OCI-LY3 (cell line): ENCODE measurements at regions not wholly inside any gene's neighbourhood (a gene's known extent, or its start where the extent isn't known, plus 50 kb on each side); places are given as distances from the start of the nearest gene placed in this dataset.

Source experiments
- H2AFZ ChIP-seq: fragments of 200-600, 300-600 bp; shearing (Covaris generic); 2 replicates; pipeline ENCODE4 v1.6.0; 2014; ENCODE audit warnings: antibody characterized with exemption, low read depth, low read length
- H3K27ac ChIP-seq: fragments of 200-600, 300-600 bp; sonication (generic); 2 replicates; pipeline ENCODE4 v1.5.1; 2014; ENCODE audit warnings: mild to moderate bottlenecking, low read length, moderate library complexity, mixed read lengths
- H3K27me3 ChIP-seq: fragments of 200-600, 300-600 bp; sonication (generic); 2 replicates; pipeline ENCODE4 v1.6.1; 2014; ENCODE audit warnings: low read depth, low read length, mixed read lengths
- H3K36me3 ChIP-seq: fragments of 200-600, 300-600 bp; sonication (generic); replicated peaks from 2 replicates; pipeline ENCODE3; 2014; ENCODE audit warnings: low read depth, low read length, mixed read lengths
- H3K4me1 ChIP-seq: fragments of 300-600, 200-600 bp; sonication (generic); 2 replicates; pipeline ENCODE4 v1.6.1; 2014; ENCODE audit warnings: low read length, mixed read lengths
- H3K4me2 ChIP-seq: fragments of 200-600, 300-600 bp; sonication (generic); 2 replicates; pipeline ENCODE4 v1.6.1; 2014; ENCODE audit warnings: low read length, mixed read lengths
- H3K4me3 ChIP-seq: fragments of 300-600, 200-600 bp; sonication (generic); 2 replicates; pipeline ENCODE4 v1.5.1; 2014; ENCODE audit warnings: antibody characterized with exemption, mild to moderate bottlenecking, low read length, moderate library complexity
- H3K79me2 ChIP-seq: fragments of 300-600, 200-600 bp; shearing (Covaris generic); 2 replicates; pipeline ENCODE4 v1.6.1; 2014; ENCODE audit warnings: mild to moderate bottlenecking, low read length, mixed read lengths
- H3K9ac ChIP-seq: fragments of 300-600, 200-600 bp; shearing (Covaris generic); 2 replicates; pipeline ENCODE4 v1.6.0; 2014; ENCODE audit warnings: mild to moderate bottlenecking, low read length, moderate library complexity
- H3K9me3 ChIP-seq: fragments of 200-600, 300-600 bp; shearing (Covaris generic); 2 replicates; pipeline ENCODE4 v1.6.1; 2014; ENCODE audit warnings: low read length, mixed read lengths; ENCODE audit not compliant: insufficient read depth
- H4K20me1 ChIP-seq: fragments of 200-600, 300-600 bp; sonication (generic); 2 replicates; pipeline ENCODE4 v1.6.1; 2016; ENCODE audit warnings: low read length, mixed read lengths; ENCODE audit not compliant: insufficient read depth
- EZH2phosphoT487 ChIP-seq: fragments of 200-600 bp; shearing (Covaris generic); IDR thresholded peaks from 2 replicates; pipeline ENCODE4 v1.6.1; 2018; ENCODE audit warnings: antibody characterized with exemption, mixed run types, low read depth
- TF ChIP-seq, protein P1 (sequence below): fragments of 200-600, 300-600 bp; sonication (generic); IDR thresholded peaks from 2 replicates; pipeline ENCODE4 v1.5.1; 2014; ENCODE audit warnings: antibody characterized with exemption, low read length, low read depth

- Histone ChIP-seq H3K36me3 (no peaks in the 10 kb centered on the region), H3K4me2 (no peak overlapping the region), H3K4me1 (no peaks in the 10 kb centered on the region), H3K27me3 (no peaks in the 10 kb centered on the region), H3K79me2 (no peaks in the 10 kb centered on the region), H2AFZ (no peak overlapping the region), H3K9ac (no peak overlapping the region), H3K27ac (no peak overlapping the region), H3K9me3 (no peaks in the 10 kb centered on the region), H4K20me1 (no peaks in the 10 kb centered on the region), H3K4me3 (no peak overlapping the region)
- TF ChIP-seq, protein P1, sequence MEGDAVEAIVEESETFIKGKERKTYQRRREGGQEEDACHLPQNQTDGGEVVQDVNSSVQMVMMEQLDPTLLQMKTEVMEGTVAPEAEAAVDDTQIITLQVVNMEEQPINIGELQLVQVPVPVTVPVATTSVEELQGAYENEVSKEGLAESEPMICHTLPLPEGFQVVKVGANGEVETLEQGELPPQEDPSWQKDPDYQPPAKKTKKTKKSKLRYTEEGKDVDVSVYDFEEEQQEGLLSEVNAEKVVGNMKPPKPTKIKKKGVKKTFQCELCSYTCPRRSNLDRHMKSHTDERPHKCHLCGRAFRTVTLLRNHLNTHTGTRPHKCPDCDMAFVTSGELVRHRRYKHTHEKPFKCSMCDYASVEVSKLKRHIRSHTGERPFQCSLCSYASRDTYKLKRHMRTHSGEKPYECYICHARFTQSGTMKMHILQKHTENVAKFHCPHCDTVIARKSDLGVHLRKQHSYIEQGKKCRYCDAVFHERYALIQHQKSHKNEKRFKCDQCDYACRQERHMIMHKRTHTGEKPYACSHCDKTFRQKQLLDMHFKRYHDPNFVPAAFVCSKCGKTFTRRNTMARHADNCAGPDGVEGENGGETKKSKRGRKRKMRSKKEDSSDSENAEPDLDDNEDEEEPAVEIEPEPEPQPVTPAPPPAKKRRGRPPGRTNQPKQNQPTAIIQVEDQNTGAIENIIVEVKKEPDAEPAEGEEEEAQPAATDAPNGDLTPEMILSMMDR = no peak
- TF ChIP-seq EZH2phosphoT487 = no peak
Measured at GRCh38 chr7:85525676-85526075, 338.8 kb upstream of the SEMA3D start.

DNA sequence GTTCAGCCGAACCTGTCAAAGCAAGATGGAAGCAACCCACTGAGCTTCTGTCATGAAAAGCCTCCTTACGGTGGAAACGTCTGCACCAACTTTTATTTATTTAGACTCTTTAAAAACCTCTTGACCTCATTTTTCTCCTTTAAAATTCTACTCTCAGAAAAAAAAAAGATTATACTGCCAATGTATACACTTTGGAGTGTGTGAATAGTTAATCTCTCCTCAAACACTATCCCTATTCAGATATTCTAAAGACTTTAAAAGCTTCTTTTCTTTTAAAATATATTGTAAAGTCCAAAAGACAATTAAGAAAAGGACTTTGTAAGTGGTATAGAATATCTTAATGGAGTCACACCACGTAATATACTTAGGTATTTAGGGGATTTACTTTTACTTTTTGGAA is 335.2 kb upstream of the SEMA3D start:
- no peaks in the 10 kb centered on the region for H3K4me1 ChIP-seq
- no peaks in the 10 kb centered on the region for H3K27me3 ChIP-seq
- H4K20me1 ChIP-seq = no peaks in the 10 kb centered on the region
- H2AFZ ChIP-seq = no peak overlapping the region
- H3K36me3 ChIP-seq = no peaks in the 10 kb centered on the region
- no peaks in the 10 kb centered on the region for H3K79me2 ChIP-seq
- H3K4me2 ChIP-seq = no peak overlapping the region
- no peak overlapping the region for H3K9ac ChIP-seq
- TF ChIP-seq EZH2phosphoT487 = no peak
- TF ChIP-seq, protein P1 = no peak
- H3K9me3 ChIP-seq = no peaks in the 10 kb centered on the region
- H3K27ac ChIP-seq = no peak overlapping the region
- no peak overlapping the region for H3K4me3 ChIP-seq

DNA sequence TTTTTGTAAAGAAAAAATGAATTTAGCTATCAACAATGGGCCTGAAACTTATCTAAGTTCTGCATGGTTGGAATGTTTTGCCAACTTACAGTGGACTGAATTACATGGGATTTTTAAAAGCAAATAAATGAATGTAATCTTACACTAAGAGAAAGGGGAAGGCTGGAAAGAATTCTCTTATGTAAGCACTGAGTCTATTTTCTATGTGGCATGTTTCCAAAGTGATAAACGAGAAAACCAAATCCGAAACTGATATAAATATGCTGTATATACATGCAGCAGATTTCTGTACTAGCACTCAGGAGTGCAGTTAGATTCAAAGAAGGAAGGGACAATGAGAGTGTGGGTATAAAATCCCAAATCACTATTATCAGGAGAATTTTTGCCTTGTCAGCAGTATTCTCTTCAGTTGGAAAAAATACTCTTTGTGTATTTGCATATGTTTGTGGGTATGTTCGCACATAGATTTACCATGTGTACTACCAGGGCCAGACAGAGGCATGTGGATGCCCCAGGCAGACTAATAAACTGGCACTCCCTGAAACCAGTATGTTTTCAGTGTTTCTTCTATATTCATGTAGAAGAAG is 334.3 kb upstream of the SEMA3D start:
- Histone ChIP-seq H3K27ac (no peak overlapping the region), H3K9ac (no peak overlapping the region), H3K4me1 (no peaks in the 10 kb centered on the region), H3K4me3 (no peak overlapping the region), H4K20me1 (no peaks in the 10 kb centered on the region), H3K4me2 (no peak overlapping the region), H3K9me3 (no peaks in the 10 kb centered on the region), H3K36me3 (no peaks in the 10 kb centered on the region), H3K79me2 (no peaks in the 10 kb centered on the region), H3K27me3 (no peaks in the 10 kb centered on the region), H2AFZ (0 out of 2 replicates have a peak overlapping the region, but pooled peaks have one; percentile 24)
- TF ChIP-seq EZH2phosphoT487 = no peak
- TF ChIP-seq, protein P1 = no peak

GRCh38 chr7:85520175-85520574 is 333.3 kb upstream of the SEMA3D start:
- Histone ChIP-seq H3K9me3 (no peaks in the 10 kb centered on the region), H3K79me2 (no peaks in the 10 kb centered on the region), H3K4me1 (no peaks in the 10 kb centered on the region), H3K36me3 (no peaks in the 10 kb centered on the region), H3K27me3 (no peaks in the 10 kb centered on the region), H2AFZ (no peak overlapping the region), H3K4me2 (no peak overlapping the region), H3K27ac (no peak overlapping the region), H3K4me3 (no peak overlapping the region), H3K9ac (no peak overlapping the region), H4K20me1 (no peaks in the 10 kb centered on the region)
- TF ChIP-seq EZH2phosphoT487 = no peak
- TF ChIP-seq, protein P1 = no peak
